Gastroesophageal sphincter (tissue), 3 donors: ENCODE measurements at regions not wholly inside any gene's neighbourhood (a gene's known extent, or its start where the extent isn't known, plus 50 kb on each side); places are given as distances from the start of the nearest gene placed in this dataset.

Experiments used
- CTCF ChIP-seq, 4 experiments: fragments of 200-600 bp in 2 of 4; fragments of 450-650 bp in 2 of 4; sonication (generic) in 1 of 4; IDR thresholded peaks; one replicate each; pipeline ENCODE4 v1.5.1; 2017 to 2019; ENCODE audit warnings: antibody characterized with exemption in 4 of 4, mild to moderate bottlenecking in 2 of 4, moderate library complexity in 2 of 4
- EP300 ChIP-seq: sonication (generic); formaldehyde crosslinking; IDR thresholded peaks from one replicate; pipeline ENCODE4 v1.6.1; 2017; ENCODE audit warnings: antibody characterized with exemption, mild to moderate bottlenecking
- POLR2A ChIP-seq, 2 donors: fragments of 450-650 bp; IDR thresholded peaks; one replicate each; pipeline ENCODE4 v1.6.1; 2017; ENCODE audit warnings: antibody characterized with exemption in 2 of 2, mild to moderate bottlenecking in 2 of 2, moderate library complexity in 1 of 2

GRCh38 chr4:64062991-64063390 is 346.3 kb downstream of the TECRL start:
- TF ChIP-seq EP300, result no peak
- no peak for TF ChIP-seq POLR2A (IDR thresholded peaks at IDR 0.05)
- no peak for TF ChIP-seq CTCF (IDR thresholded peaks at IDR 0.05)
